Omental fat pad (tissue), 3 donors: ENCODE measurements at regions not wholly inside any gene's neighbourhood (a gene's known extent, or its start where the extent isn't known, plus 50 kb on each side); places are given as distances from the start of the nearest gene placed in this dataset.
"Not testable (repeated sequence)": the region's sequence is repeated elsewhere in the genome, so short reads cannot be mapped to it uniquely, and the experiment has no call there.

Source experiments
- ATAC-seq: fragments of 150-250 bp; one replicate; pipeline ENCODE4 v1.9.1; 2016; ENCODE audit warnings: mild to moderate bottlenecking, moderate library complexity; ENCODE audit not compliant: low FRiP score
- DNase-seq: peaks from one replicate; pipeline ENCODE4 v3.0.0-alpha.2; 2019; ENCODE audit warnings: low spot score
- TF ChIP-seq, protein P1 (sequence below), 3 donors: fragments of 450-650 bp; IDR thresholded peaks; one replicate each; pipeline ENCODE4 v1.5.1; 2016 to 2017; ENCODE audit warnings: antibody characterized with exemption in 3 of 3, mild to moderate bottlenecking in 3 of 3, moderate library complexity in 2 of 3

GRCh38 chr5:8557728-8558127 is 688.8 kb downstream of the MTRR start:
- DNase-seq (no peak), ATAC-seq (no peak)
- TF ChIP-seq, protein P1, sequence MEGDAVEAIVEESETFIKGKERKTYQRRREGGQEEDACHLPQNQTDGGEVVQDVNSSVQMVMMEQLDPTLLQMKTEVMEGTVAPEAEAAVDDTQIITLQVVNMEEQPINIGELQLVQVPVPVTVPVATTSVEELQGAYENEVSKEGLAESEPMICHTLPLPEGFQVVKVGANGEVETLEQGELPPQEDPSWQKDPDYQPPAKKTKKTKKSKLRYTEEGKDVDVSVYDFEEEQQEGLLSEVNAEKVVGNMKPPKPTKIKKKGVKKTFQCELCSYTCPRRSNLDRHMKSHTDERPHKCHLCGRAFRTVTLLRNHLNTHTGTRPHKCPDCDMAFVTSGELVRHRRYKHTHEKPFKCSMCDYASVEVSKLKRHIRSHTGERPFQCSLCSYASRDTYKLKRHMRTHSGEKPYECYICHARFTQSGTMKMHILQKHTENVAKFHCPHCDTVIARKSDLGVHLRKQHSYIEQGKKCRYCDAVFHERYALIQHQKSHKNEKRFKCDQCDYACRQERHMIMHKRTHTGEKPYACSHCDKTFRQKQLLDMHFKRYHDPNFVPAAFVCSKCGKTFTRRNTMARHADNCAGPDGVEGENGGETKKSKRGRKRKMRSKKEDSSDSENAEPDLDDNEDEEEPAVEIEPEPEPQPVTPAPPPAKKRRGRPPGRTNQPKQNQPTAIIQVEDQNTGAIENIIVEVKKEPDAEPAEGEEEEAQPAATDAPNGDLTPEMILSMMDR (IDR thresholded peaks at IDR 0.05) = no peak

- TF ChIP-seq, protein P1 (IDR thresholded peaks at IDR 0.05) = no peak
- DNase-seq = no peak
- no peak for ATAC-seq
These were observed 691.8 kb downstream of the MTRR start for GRCh38 chr5:8560776-8561175.

GRCh38 chr5:8561224-8561840 is 692.4 kb downstream of the MTRR start:
- ATAC-seq (no peak), DNase-seq (no peak)
- TF ChIP-seq, protein P1 (IDR thresholded peaks at IDR 0.05) = no peak

DNA sequence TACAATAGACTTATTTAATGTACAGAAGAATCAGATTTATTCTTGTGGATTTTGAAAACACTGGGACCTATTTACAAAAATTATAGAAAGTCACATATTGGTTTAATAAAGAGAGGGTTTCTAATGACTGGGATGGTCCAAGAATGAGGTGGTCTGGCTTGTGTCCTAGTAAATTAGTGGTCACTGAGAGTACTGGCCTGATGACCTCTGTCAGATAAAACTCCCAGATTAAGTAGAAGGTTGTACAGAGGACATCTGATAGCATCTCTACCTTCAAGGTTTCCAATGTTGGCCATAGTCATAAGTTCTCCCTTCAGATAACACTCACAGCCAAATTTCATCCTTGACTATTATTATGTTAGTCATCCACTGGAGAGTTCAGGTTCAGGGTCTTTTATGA is 692.9 kb downstream of the MTRR start:
- TF ChIP-seq, protein P1 (IDR thresholded peaks at IDR 0.05) = no peak
- no peak for ATAC-seq
- DNase-seq = no peak

DNA sequence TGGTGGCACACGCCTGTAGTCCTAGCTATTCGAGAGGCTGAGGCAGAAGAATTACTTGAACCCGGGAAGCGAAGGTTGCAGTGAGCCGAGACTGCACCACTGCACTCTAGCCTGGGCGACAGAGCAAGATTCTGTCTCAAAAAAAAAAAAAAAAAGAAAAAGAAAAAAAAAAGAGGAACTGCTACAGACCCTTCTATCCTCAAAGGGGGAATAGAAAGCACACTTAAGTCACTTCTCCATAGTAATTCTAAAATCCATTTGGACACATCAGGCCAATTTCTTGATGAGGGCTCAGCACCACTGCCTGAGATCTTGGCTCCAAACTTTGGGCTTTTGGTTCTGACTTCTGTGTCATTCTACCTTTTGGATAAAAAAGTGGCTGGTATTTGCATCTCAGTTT is 694.6 kb downstream of the MTRR start:
- DNase-seq = not testable (repeated sequence)

DNA sequence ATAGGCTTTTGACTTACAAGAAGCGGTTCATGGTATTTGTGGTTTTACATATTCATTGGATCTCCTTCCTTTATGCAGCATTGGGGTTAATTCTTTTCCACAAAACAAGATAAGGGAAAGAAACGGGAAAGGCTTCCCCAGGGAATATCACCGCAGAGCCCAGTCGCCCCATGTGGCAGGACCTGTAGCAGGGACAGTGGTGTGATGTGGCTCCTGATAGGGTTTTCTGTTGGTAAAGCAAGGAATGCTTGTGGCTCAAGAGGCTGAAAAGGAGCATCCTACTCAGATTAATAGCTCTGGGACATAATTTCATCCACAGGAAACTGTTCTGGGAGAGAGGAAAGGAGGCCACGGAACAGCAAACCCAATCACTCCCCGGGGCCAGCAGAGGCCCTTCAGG is 699.9 kb downstream of the MTRR start:
- DNase-seq (no peak), ATAC-seq (no peak)
- TF ChIP-seq, protein P1 (IDR thresholded peaks at IDR 0.05) = no peak

More for the DNA sequence above, 694.6 kb downstream of the MTRR start:
- ATAC-seq = not testable (repeated sequence)

- TF ChIP-seq, protein P1 (IDR thresholded peaks at IDR 0.05) = no peak
- DNase-seq = no peak
These were observed 701.6 kb downstream of the MTRR start for GRCh38 chr5:8570528-8570927.

More at GRCh38 chr5:8570528-8570927, 701.6 kb downstream of the MTRR start:
- no peak for ATAC-seq
